Glomerular endothelial cell (primary cell): ENCODE measurements at regions not wholly inside any gene's neighbourhood (a gene's known extent, or its start where the extent isn't known, plus 50 kb on each side); places are given as distances from the start of the nearest gene placed in this dataset.

Source experiments
- DNase-seq: peaks from one replicate; pipeline ENCODE4 v3.0.0-alpha.2; 2011; ENCODE audit warnings: low read depth, low spot score; ENCODE audit errors: extremely low read depth

DNA sequence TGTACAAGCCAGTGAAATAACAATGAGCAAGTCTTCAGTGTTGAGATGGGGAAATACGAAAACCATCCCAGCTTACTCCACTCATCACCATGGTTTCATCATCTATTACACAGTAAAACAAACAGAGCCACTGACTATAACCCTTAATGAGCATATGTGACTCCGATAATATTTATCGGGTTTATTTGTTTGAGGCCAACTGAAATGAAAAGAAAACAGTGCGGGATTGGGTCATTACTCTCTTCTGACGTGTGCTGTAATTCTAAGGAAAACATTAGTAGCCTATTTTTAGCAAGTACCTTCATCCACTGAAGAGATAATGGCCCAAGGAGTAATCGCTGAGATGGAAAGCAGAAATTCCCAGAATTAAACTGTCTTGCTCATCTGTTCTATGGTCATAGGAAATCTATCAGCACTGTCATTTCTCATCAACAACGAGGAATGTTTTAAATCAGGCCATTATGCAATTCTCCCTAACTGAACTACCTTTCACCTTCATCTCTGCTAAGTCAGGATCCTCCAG is 716.5 kb downstream of the INHBA start:
- DNase-seq, result no peak

DNA sequence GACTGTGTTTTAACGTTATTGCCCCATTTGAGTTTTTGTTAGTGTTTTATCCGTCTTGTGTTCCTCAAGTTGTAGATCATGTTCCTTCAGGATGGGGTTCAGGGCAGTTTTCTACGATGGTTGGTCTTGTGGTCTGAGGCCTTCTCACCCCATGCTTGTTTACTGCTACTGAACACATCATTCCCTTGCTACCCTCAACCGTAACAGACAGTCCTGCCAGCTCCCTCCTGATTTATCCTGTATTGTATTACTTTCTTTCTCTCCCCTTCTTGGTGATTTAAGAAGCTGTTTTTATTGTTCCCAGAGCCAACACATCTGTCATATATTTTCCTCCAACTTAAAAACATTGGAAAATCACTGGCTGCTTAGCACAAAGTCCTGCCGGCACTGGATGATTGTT is 719.8 kb downstream of the INHBA start:
- no peak for DNase-seq

GRCh38 chr7:40979296-40979695 is 723.6 kb downstream of the INHBA start:
- no peak for DNase-seq

DNA sequence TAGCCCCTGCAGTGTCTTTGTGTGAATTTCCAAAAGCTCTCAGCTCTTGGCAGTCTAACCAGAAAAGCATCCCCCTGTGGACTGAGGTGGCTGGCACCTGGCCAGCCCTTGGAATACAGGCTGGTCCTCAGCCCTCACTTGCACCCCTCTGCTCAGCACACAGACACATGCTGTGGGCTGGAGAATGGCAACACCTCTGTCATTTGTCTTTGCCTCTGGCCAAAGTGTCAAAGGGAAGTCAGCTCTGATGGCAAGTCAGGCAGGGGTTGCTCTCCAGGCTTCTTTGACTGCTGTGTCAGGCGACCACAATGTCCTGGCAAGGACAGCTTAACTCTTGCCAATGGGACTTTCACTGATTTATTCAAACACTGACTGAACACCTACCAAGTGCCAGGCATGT is 724.8 kb downstream of the INHBA start:
- DNase-seq, result no peak

- DNase-seq, result no peak
These were observed 725.4 kb downstream of the INHBA start for GRCh38 chr7:40977533-40977932.

- no peak for DNase-seq
These were observed 730.5 kb downstream of the INHBA start for GRCh38 chr7:40972426-40972825.

- no peak for DNase-seq
These were observed 733.2 kb downstream of the INHBA start for GRCh38 chr7:40969641-40970040.

- DNase-seq, result no peak
These were observed 736.2 kb downstream of the INHBA start for GRCh38 chr7:40966693-40967092.

DNA sequence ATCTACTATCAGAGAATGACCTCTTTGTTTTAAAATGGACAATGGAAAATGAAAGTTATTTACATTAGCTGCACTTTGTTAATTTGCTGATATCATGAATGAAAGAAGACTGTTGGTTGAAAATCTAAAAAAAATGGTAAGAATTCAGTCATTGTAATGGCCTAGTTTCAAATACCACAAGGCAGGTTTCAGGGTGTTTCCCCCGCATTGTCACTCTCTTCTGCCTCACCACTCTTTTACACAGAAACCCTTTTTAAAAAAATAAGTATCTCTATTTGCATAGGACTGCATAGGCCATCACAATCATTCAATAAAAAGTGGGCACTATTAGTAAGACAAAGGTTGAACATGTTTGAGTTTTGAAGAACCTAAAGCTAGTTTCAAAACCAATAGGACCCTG is 737.1 kb downstream of the INHBA start:
- no peak for DNase-seq

- DNase-seq, result no peak
These were observed 737.9 kb downstream of the INHBA start for GRCh38 chr7:40965016-40965415.

DNA sequence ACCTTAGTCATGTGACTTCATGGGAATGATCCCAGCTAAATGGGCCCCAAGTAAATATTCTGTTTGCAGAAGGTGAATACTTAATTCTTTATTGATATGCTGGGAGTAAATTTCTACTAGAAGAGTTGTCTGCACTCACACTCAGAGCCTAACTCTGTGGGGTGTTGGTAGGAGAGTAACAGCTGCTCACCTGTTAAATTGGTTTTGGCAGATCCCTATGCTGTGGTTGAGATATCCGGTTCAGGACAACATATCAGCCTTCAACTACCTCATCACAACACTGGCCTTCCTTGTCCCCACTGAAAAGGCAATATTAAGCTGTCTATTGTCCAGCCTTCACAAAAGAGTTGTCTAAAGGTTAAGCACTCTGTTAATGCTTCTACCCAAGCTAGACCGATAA is 738.3 kb downstream of the INHBA start:
- DNase-seq, result no peak

GRCh38 chr7:40959955-40960354 is 742.9 kb downstream of the INHBA start:
- no peak for DNase-seq

- no peak for DNase-seq
These were observed 754.7 kb downstream of the INHBA start for GRCh38 chr7:40948239-40948638.

DNA sequence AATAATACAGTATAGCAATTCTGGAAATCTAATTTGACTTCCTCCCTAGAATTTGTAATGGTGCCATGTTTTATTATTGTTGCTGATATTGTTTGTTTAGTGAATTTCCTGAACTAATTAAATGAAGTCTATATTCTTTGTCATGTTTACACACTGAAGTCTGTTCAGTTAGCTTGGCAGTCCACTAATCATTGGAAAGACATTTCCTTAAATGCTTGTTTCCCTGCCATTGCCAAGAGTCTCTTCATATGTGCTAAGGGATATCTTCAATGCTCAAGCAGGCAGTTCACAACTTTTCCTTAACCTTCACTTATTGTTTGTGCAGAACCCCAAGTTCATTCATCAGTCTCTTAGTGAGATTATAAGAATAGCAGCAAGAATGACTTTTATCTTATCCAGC is 755.3 kb downstream of the INHBA start:
- no peak for DNase-seq

DNA sequence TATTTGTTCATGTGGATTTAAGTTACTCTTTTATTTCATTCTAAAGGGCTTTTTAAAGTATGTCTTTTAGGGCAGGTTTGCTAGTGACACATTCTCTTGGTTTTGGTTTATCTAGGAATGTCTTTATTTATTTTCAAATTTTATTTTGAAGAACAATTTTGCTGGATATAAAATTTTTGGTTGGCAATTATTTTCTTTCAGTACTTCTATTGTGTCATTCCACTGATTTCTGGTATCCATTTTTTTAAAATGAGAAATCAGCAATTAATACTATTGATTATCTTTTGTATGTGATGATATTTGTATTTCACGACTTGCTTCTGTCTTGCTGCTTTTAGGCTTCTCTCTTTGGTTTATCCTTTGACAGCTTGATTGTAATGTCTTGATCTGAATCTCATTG is 756.3 kb downstream of the INHBA start:
- DNase-seq, result no peak

DNA sequence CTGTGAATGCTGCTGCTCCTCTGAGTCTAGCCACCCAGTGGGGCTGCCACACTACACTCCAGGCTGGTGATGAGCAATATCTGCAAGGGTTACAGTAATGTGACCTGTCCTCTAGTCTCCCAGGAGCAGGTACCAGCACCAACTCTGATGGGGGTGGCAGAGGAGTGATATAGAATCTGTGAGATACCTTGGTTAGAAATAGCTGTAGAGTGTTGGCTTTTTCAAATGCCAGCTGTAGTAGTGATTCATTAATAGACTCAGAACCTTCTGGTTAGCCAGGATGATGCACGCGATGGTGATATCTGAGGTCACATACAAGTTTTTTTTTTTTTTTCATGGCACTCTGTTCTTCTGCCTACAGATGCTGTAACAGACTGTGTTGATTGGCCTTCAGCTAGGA is 757.1 kb downstream of the INHBA start:
- no peak for DNase-seq

DNA sequence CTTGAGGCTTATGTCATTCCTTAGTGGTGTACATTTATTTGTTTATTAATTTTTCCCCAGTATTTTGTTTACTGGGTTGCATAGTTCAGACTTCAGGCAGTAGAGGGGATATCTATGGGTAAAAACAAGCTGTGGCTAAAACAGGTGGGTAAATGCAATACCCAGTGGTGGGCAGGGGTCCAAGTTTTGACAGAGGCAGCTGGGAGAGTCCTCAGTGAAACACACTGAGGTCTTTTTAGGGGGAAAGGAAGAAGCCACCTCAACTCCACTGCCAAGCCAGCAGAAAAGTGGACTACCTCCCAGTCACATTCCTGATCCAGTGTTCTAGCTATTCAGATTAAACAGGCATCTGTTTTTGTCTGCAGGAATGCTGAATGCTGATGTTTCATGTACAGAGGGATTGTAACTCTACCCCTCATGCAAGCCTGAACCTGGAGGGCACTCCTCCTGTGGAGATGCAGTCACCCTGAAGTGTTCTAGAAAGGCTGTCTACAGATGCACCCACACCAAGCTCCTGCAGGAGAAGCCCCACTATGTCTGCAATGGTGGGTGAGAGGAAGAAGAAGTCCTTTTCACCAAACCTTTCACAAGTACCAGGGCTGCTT is 757.8 kb downstream of the INHBA start:
- no peak for DNase-seq

DNA sequence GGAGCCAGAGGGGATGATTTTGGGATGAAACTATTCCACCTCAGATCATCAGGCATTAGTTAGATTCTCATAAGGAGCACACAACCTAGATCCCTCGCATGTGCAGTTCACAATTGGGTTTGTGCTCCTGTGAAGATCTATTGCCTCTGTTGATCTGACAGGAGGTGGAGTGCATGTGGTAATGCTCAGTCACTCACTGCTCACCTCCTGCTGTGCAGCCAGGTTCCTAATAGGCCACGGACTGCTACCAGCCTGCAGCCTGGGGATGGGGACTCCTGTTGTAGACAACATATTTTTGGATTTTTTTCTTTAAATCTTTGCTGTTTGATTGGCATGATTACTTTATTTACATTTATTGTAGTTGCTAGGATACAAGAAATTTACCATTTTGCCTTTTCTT is 765.0 kb downstream of the INHBA start:
- DNase-seq, result no peak

GRCh38 chr7:40935435-40935834 is 767.5 kb downstream of the INHBA start:
- no peak for DNase-seq

DNA sequence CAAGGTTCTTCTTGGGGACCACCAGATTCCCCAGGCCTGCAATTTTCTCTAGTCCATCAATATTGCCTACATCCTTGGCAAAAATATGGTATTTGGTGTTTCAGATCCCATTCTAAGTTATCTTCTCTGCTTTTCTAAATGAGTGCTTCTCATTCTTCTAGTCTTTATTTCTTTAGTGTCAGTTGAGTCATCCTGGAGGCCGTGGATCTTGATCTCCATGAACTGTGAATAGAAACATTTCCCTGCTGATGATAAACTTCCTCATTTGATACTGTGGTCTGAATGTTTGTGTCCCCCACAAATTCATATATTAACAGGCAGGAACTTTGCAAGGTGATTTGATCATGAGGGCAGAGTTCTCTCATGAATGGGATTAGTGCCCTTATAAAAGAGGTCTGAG is 779.3 kb downstream of the INHBA start:
- no peak for DNase-seq

DNA sequence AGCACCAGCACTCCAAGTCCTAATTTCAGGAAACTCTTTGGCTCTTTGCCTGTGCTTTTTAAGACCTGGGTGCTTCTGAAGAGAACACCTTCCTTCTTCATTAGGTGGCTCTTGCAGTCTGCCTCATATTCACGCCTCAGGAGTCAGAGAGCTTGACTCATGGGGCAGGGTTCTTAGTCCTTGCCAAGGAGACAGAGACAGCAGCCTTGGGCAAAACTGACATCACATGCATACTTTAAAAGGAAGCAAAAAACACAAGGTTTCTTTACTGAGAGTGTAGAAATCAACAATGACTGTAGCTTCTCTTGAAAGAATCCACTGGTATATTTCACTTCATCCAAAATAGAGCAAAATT is 780.6 kb downstream of the INHBA start:
- DNase-seq, result no peak

DNA sequence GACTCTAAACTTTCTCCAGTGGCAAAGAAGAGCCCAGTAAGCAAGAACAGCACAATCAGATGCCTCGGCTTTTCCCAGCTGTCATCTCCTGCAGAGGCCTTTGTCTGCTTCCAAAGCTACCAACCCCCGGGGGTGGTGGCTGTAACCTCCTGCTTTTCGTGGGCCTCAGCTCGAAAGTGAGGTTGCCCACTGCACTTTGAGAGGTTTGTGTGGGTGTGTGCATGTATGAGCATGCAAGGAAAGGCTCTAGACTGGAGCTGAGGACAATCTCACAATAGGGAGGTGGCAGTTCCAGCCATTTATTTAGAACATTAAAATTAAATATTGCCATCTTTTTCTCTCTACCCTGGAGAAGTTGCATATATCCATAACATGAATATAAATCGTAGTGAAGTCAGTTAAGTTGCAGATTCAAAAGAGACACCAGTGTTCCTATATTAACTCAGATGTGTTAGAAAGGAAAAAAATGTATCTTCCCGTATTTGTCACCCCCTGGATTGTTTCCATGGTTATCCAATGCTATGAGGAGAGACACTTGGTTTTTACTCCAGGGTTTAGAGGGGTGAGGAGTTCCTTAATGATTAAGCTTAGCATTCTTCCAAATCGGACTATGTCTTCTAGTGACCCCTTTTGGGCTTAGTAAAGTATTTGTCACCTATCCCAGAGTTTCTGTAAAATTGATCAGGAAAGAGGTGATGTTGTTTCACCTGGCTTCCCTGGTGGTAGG is 781.1 kb downstream of the INHBA start:
- no peak for DNase-seq
